Keratinocyte (primary cell): ENCODE measurements at regions not wholly inside any gene's neighbourhood (a gene's known extent, or its start where the extent isn't known, plus 50 kb on each side); places are given as distances from the start of the nearest gene placed in this dataset.

ENCODE experiments used
- DNase-seq: peaks from one replicate; pipeline ENCODE4 v3.0.0-alpha.2; 2011; ENCODE audit warnings: low read depth, missing footprints, low spot score
- FAIRE-seq: peaks from 2 replicates; lab custom pipeline; 2011; peaks lifted over from hg19 to GRCh38; lab: Jason Lieb, UNC
- H2AFZ ChIP-seq: 2 replicates; pipeline ENCODE4 v1.6.0; 2012; ENCODE audit warnings: low read length, control low read depth, inconsistent platforms; ENCODE audit not compliant: control insufficient read depth
- H3K27ac ChIP-seq: 2 replicates; pipeline ENCODE4 v1.5.1; 2011; ENCODE audit warnings: low read length; ENCODE audit not compliant: control insufficient read depth, insufficient read depth
- H3K27me3 ChIP-seq: 3 replicates; pipeline ENCODE4 v1.6.0; 2011; ENCODE audit warnings: low read length; ENCODE audit not compliant: control insufficient read depth, insufficient read depth; ENCODE audit errors: extremely low read depth
- H3K36me3 ChIP-seq, 2 experiments: 2 replicates in 1 of 2; 3 replicates in 1 of 2; pipeline ENCODE4 v1.5.1; 2011; ENCODE audit warnings: low read length in 2 of 2, mild to moderate bottlenecking in 1 of 2; ENCODE audit not compliant: control insufficient read depth in 2 of 2, insufficient read depth in 2 of 2; ENCODE audit errors: extremely low read depth in 1 of 2
- H3K4me1 ChIP-seq: 3 replicates; pipeline ENCODE4 v1.5.1; 2011; ENCODE audit warnings: low read length; ENCODE audit not compliant: control insufficient read depth, insufficient read depth; ENCODE audit errors: extremely low read depth
- H3K4me2 ChIP-seq: 3 replicates; pipeline ENCODE4 v1.6.0; 2011; ENCODE audit warnings: low read depth, low read length; ENCODE audit not compliant: control insufficient read depth, insufficient read depth; ENCODE audit errors: extremely low read depth
- H3K4me3 ChIP-seq, 3 experiments: fragments of 200-600 bp in 1 of 3; sonication (generic) in 1 of 3; 2 replicates in 2 of 3; 3 replicates in 1 of 3; pipeline ENCODE4 v1.5.1; 2011 to 2016; ENCODE audit warnings: low read length in 3 of 3, mild to moderate bottlenecking in 3 of 3, control low read depth in 2 of 3, inconsistent platforms in 1 of 3, low read depth in 1 of 3, mixed read lengths in 1 of 3, mixed run types in 1 of 3, moderate library complexity in 1 of 3; ENCODE audit not compliant: control insufficient read depth in 2 of 3, insufficient read depth in 2 of 3; ENCODE audit errors: extremely low read depth in 1 of 3
- H3K79me2 ChIP-seq: 2 replicates; pipeline ENCODE4 v1.6.0; 2012; ENCODE audit warnings: low read length; ENCODE audit not compliant: control insufficient read depth, insufficient read depth
- H3K9ac ChIP-seq: 3 replicates; pipeline ENCODE4 v1.6.0; 2011; ENCODE audit warnings: low read length; ENCODE audit not compliant: control insufficient read depth, insufficient read depth; ENCODE audit errors: extremely low read depth
- H3K9me1 ChIP-seq: 3 replicates; pipeline ENCODE4 v1.6.0; 2011; ENCODE audit warnings: low read length; ENCODE audit not compliant: control insufficient read depth, insufficient read depth; ENCODE audit errors: extremely low read depth
- H3K9me3 ChIP-seq: 2 replicates; pipeline ENCODE4 v1.5.1; 2012; ENCODE audit warnings: low read depth, low read length; ENCODE audit not compliant: control insufficient read depth
- H4K20me1 ChIP-seq: 3 replicates; pipeline ENCODE4 v1.6.0; 2011; ENCODE audit warnings: low read length; ENCODE audit not compliant: control insufficient read depth, insufficient read depth; ENCODE audit errors: extremely low read depth
- CTCF ChIP-seq, 3 experiments: IDR thresholded peaks in 1 of 3; conservative IDR thresholded peaks in 1 of 3; optimal IDR thresholded peaks in 1 of 3; 2 replicates in 2 of 3; 3 replicates in 1 of 3; pipeline versions ENCODE3 to v1.5.1; 2011; ENCODE audit warnings: low read length in 3 of 3, mild to moderate bottlenecking in 3 of 3, moderate library complexity in 2 of 3, control low read depth in 1 of 3, inconsistent platforms in 1 of 3; ENCODE audit not compliant: insufficient read depth in 2 of 3; ENCODE audit errors: extremely low read depth in 1 of 3
- EZH2 ChIP-seq: IDR thresholded peaks from one replicate; pipeline ENCODE4 v1.6.1; 2012; ENCODE audit warnings: inconsistent platforms, mild to moderate bottlenecking, low read length, moderate library complexity
- dilution Hi-C: fragments of 300-500 bp; cut with MboI; formaldehyde crosslinking; loops from one replicate; pipeline ENCODE4 v1.7.0; 2020; ENCODE audit warnings: low sequenced_read_pairs; ENCODE audit not compliant: extremely low pct_ligation_motif_present

DNA sequence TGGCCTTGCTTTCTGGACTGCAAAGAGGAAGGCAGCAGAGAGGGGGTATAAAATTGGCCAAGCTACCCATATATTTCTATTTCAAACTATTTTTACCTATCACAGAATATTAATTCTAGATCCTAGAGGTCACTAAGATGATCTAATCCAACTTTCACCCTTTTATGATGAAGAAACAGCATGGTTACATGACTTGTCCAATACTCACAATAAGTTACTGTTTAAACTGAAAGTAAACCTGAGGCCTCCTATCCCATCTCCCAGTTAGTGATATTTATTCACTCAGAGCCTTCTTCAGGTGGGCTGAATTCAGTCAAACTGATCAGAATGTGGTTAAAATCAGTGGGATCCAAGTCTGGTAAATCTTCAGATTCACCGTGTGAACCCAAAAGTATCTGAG is 1345.1 kb downstream of the XPNPEP1 start:
- no peak overlapping the region for H3K9ac ChIP-seq
- no peaks in the 10 kb centered on the region for H3K79me2 ChIP-seq
- H3K36me3 ChIP-seq, result no peaks in the 10 kb centered on the region
- H3K4me2 ChIP-seq, result no peak overlapping the region
- H2AFZ ChIP-seq, result no peak overlapping the region
- no peaks in the 10 kb centered on the region for H3K9me1 ChIP-seq
- no peaks in the 10 kb centered on the region for H3K4me1 ChIP-seq
- DNase-seq (no peak), FAIRE-seq (no peak)
- H3K4me3 ChIP-seq, result no peak overlapping the region
- dilution Hi-C loops, result no loop called here
- no peaks in the 10 kb centered on the region for H3K9me3 ChIP-seq
- no peak overlapping the region for H3K27ac ChIP-seq
- no peaks in the 10 kb centered on the region for H3K27me3 ChIP-seq
- H4K20me1 ChIP-seq, result no peaks in the 10 kb centered on the region
- no peak for TF ChIP-seq EZH2
- no peak for TF ChIP-seq CTCF (optimal IDR thresholded peaks at IDR 0.05 in 1 of 3, IDR thresholded peaks at IDR 0.05 in 1 of 3, conservative IDR thresholded peaks at IDR 0.05 in 1 of 3; ENCODE audit: extremely low read depth in 1 of 3, insufficient read depth in 2 of 3, low read length in 3 of 3)

DNA sequence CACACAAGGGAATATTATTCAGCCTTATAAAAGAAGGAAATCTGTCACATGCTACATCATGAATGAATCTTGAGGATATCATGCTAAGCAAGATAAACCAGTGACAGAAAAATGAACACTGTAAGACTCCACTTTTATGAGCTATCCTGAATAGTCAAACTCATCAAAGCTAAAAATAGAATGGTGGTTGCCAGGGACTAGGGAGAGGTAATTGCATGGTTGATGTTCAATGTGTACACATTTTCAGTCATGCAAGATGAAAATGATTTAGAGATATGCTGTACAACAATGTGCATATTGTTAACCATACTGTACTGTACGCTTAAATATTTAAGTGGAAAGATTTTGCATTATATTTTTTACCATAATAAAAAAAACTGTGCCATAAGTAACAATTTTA is 1349.1 kb downstream of the XPNPEP1 start:
- Histone ChIP-seq H3K4me1 (no peaks in the 10 kb centered on the region), H3K9me1 (no peaks in the 10 kb centered on the region), H3K4me2 (no peak overlapping the region), H3K79me2 (no peaks in the 10 kb centered on the region), H3K27ac (no peak overlapping the region), H3K9me3 (no peaks in the 10 kb centered on the region), H3K4me3 (no peak overlapping the region), H3K36me3 (no peaks in the 10 kb centered on the region), H3K27me3 (no peaks in the 10 kb centered on the region), H3K9ac (no peak overlapping the region), H4K20me1 (no peaks in the 10 kb centered on the region), H2AFZ (no peak overlapping the region)
- DNase-seq, result no peak
- no peak for FAIRE-seq
- dilution Hi-C loops, result no loop called here
- TF ChIP-seq CTCF (optimal IDR thresholded peaks at IDR 0.05 in 1 of 3, IDR thresholded peaks at IDR 0.05 in 1 of 3, conservative IDR thresholded peaks at IDR 0.05 in 1 of 3; ENCODE audit: extremely low read depth in 1 of 3, insufficient read depth in 2 of 3, low read length in 3 of 3) (no peak), EZH2 (no peak)
